ENCODE measurements at regions not wholly inside any gene's neighbourhood (a gene's known extent, or its start where the extent isn't known, plus 50 kb on each side); places are given as distances from the start of the nearest gene placed in this dataset.

GRCh38 chr9:115444959-115445358, 327.0 kb upstream of the TNC start:
- H3K4me1 ChIP-seq (ENCODE audit: control insufficient read depth in 4 of 4, insufficient read depth in 4 of 4, low read length in 3 of 4) = no peaks in the 10 kb centered on the region
- no peak for TF ChIP-seq SP1 (IDR thresholded peaks at IDR 0.05)
- TF ChIP-seq EGR1 (IDR thresholded peaks at IDR 0.05; ENCODE audit: low read depth in 2 of 2) = no peak
- TF ChIP-seq ZBTB33 (IDR thresholded peaks at IDR 0.05) = no peak
- TF ChIP-seq RAD21 (IDR thresholded peaks at IDR 0.05) = no peak
- TF ChIP-seq MAX (IDR thresholded peaks at IDR 0.05) = no peak
- no peak for TF ChIP-seq HNF4G (IDR thresholded peaks at IDR 0.05)
- no peak for TF ChIP-seq REST (IDR thresholded peaks at IDR 0.05)
- no peak for TF ChIP-seq TAF1 (conservative IDR thresholded peaks at IDR 0.05)
- TF ChIP-seq RXRA (IDR thresholded peaks at IDR 0.05) = no peak
- no peak for TF ChIP-seq GABPA (IDR thresholded peaks at IDR 0.05 in 1 of 2, conservative IDR thresholded peaks at IDR 0.05 in 1 of 2)
- no peak for TF ChIP-seq YY1 (IDR thresholded peaks at IDR 0.05)
- no peaks in the 10 kb centered on the region for H3K9me3 ChIP-seq (ENCODE audit: control insufficient read depth in 4 of 4, low read length in 3 of 4)
- no peak overlapping the region for H3K27ac ChIP-seq (ENCODE audit: low read depth in 1 of 2, low read length in 2 of 2)
- no peak for DNase-seq (ENCODE audit: low spot score)
- H3K9ac ChIP-seq (ENCODE audit: low read depth in 1 of 2, low read length in 2 of 2) = no peak overlapping the region
- H3K27me3 ChIP-seq (ENCODE audit: control insufficient read depth in 4 of 4, insufficient read depth in 4 of 4, low read length in 3 of 4) = no peaks in the 10 kb centered on the region
- H3K4me3 ChIP-seq (ENCODE audit: low read depth in 1 of 3, low read length in 3 of 3) = no peak overlapping the region
- WGBS = 43% methylated on average over 3 of the region's 3 CpGs
- H3K36me3 ChIP-seq (ENCODE audit: control insufficient read depth in 4 of 4, insufficient read depth in 3 of 4, low read depth in 1 of 4, low read length in 3 of 4) = no peaks in the 10 kb centered on the region

- TF ChIP-seq ZBTB33 (IDR thresholded peaks at IDR 0.05) = no peak
- no peak for TF ChIP-seq RXRA (IDR thresholded peaks at IDR 0.05)
- no peak for TF ChIP-seq SP1 (IDR thresholded peaks at IDR 0.05)
- no peak for TF ChIP-seq REST (IDR thresholded peaks at IDR 0.05)
- TF ChIP-seq HNF4A (conservative IDR thresholded peaks at IDR 0.05) = no peak
- no peak for TF ChIP-seq ATF3 (IDR thresholded peaks at IDR 0.05)
- TF ChIP-seq JUND (IDR thresholded peaks at IDR 0.05) = no peak
- no peak for TF ChIP-seq EGR1 (IDR thresholded peaks at IDR 0.05; ENCODE audit: low read depth in 2 of 2)
- no peak for TF ChIP-seq TAF1 (conservative IDR thresholded peaks at IDR 0.05)
- TF ChIP-seq HNF4G (IDR thresholded peaks at IDR 0.05) = no peak
- no peak for TF ChIP-seq CTCF (IDR thresholded peaks at IDR 0.05; ENCODE audit: low read depth, low read length, missing input control)
- TF ChIP-seq FOXA2 (IDR thresholded peaks at IDR 0.05) = no peak
- no peak for TF ChIP-seq RAD21 (IDR thresholded peaks at IDR 0.05)
- no peak for TF ChIP-seq NR2F2 (IDR thresholded peaks at IDR 0.05)
- TF ChIP-seq GABPA (IDR thresholded peaks at IDR 0.05 in 1 of 2, conservative IDR thresholded peaks at IDR 0.05 in 1 of 2) = no peak
- TF ChIP-seq MAX (IDR thresholded peaks at IDR 0.05) = no peak
- no peak for TF ChIP-seq YY1 (IDR thresholded peaks at IDR 0.05)
- no peak for TF ChIP-seq FOXA1 (IDR thresholded peaks at IDR 0.05)
- H3K9ac ChIP-seq (ENCODE audit: low read depth in 1 of 2, low read length in 2 of 2) = no peak overlapping the region
- no peaks in the 10 kb centered on the region for H3K4me1 ChIP-seq (ENCODE audit: control insufficient read depth in 4 of 4, insufficient read depth in 4 of 4, low read length in 3 of 4)
- no peaks in the 10 kb centered on the region for H3K9me3 ChIP-seq (ENCODE audit: control insufficient read depth in 4 of 4, low read length in 3 of 4)
- WGBS = 53% methylated on average over 3 of the region's 3 CpGs
- no peaks in the 10 kb centered on the region for H3K27me3 ChIP-seq (ENCODE audit: control insufficient read depth in 4 of 4, insufficient read depth in 4 of 4, low read length in 3 of 4)
- no peak for DNase-seq (ENCODE audit: low spot score)
- no peak overlapping the region for H3K4me3 ChIP-seq (ENCODE audit: low read depth in 1 of 3, low read length in 3 of 3)
- H3K27ac ChIP-seq (ENCODE audit: low read depth in 1 of 2, low read length in 2 of 2) = no peak overlapping the region
- H3K36me3 ChIP-seq (ENCODE audit: control insufficient read depth in 4 of 4, insufficient read depth in 3 of 4, low read depth in 1 of 4, low read length in 3 of 4) = no peaks in the 10 kb centered on the region
Observed at GRCh38 chr9:115445655-115446054, 327.7 kb upstream of the TNC start.

Data from liver (tissue), 8 donors.